ENCODE measurements at regions not wholly inside any gene's neighbourhood (a gene's known extent, or its start where the extent isn't known, plus 50 kb on each side); places are given as distances from the start of the nearest gene placed in this dataset.

DNA sequence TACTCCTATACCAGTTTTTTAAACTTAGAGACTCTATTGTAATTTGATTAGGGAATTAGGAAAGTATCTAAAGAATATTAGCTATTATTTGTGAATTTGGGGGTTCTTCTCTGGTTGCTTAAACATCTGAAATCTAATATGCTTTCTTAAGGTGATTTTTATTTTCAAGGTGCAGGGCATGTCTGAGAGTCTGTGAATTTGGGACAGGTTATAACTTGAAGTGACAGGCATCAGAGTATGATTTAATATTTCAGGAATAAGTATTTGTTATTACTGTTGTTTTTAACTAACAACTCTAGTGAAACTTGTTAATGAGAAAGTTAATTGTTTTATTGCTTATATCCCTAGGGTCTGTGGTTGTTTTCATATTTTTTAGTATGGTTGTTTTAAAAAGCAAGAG lies 321.6 kb upstream of the EPHA3 start:
- Mint-ChIP-seq H3K27me3 (ENCODE audit: low read depth) (no peaks in the 10 kb centered on the region), H3K4me3 (no peak overlapping the region), H3K36me3 (ENCODE audit: low read depth) (peaks cover 12% of the 10 kb centered on the region), H3K27ac (ENCODE audit: unreplicated experiment) (no peak overlapping the region), H3K9me3 (peaks cover 26% of the 10 kb centered on the region), H3K4me1 (no peaks in the 10 kb centered on the region)
- no peak for DNase-seq (ENCODE audit: low read depth, low spot score)
- TF ChIP-seq, protein P1, sequence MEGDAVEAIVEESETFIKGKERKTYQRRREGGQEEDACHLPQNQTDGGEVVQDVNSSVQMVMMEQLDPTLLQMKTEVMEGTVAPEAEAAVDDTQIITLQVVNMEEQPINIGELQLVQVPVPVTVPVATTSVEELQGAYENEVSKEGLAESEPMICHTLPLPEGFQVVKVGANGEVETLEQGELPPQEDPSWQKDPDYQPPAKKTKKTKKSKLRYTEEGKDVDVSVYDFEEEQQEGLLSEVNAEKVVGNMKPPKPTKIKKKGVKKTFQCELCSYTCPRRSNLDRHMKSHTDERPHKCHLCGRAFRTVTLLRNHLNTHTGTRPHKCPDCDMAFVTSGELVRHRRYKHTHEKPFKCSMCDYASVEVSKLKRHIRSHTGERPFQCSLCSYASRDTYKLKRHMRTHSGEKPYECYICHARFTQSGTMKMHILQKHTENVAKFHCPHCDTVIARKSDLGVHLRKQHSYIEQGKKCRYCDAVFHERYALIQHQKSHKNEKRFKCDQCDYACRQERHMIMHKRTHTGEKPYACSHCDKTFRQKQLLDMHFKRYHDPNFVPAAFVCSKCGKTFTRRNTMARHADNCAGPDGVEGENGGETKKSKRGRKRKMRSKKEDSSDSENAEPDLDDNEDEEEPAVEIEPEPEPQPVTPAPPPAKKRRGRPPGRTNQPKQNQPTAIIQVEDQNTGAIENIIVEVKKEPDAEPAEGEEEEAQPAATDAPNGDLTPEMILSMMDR (conservative IDR thresholded peaks at IDR 0.05): no peak

DNA sequence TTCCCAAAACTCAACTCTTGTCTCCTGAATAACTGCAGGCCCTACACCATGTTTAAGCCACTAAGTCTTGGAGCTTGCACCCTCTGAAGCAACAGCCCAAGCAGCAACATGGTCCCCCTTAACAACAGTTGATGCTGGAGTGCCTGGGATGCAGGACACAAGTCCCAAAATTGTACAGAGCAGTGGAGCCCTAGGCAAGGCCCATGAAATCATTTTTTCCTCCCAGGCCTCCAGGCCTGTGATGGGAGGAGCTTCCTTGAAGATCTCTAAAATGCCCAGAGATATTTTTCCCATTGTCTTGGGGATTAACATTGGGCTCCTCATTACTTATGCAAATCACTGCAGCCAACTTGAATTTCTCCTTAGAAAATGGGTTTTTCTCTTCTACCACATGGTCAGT lies 311.9 kb upstream of the EPHA3 start:
- H3K27ac Mint-ChIP-seq (ENCODE audit: unreplicated experiment): no peak overlapping the region
- no peaks in the 10 kb centered on the region for H3K27me3 Mint-ChIP-seq (ENCODE audit: low read depth)
- H3K4me3 Mint-ChIP-seq: no peak overlapping the region
- TF ChIP-seq, protein P1 (conservative IDR thresholded peaks at IDR 0.05): no peak
- H3K4me1 Mint-ChIP-seq: no peaks in the 10 kb centered on the region
- H3K9me3 Mint-ChIP-seq: peaks cover 33% of the 10 kb centered on the region
- DNase-seq (ENCODE audit: low read depth, low spot score): no peak
- peaks cover 19% of the 10 kb centered on the region for H3K36me3 Mint-ChIP-seq (ENCODE audit: low read depth)

DNA sequence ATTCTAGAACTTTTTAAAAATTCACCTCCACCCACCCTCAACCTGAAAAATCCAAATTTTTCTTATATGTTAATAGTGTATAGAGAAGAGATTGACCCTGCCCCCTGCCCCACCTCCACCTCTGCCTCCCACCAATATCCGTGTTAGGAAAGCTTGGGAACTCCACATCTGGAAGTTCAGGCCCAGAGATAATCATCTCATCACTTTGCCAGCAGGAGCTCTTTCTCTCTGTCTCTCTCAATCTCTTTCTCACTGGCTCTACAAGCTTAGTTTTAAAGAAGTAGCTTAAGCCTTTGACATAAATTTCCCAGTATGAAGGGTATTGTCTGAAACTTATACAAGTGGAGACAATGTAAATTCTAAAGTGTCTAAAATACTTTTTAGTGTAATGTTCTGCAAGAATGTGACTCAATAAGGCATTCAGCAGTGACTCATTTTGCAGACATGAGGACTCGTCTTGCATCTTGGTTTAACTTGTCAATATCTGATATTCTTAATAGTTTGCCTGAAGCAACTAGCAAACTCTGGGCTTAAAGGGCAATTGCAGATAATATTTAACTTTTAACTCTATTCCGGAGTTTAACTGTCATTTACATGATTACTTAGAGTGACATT lies 299.8 kb upstream of the EPHA3 start:
- Mint-ChIP-seq H3K4me1 (no peaks in the 10 kb centered on the region), H3K4me3 (no peak overlapping the region), H3K27me3 (ENCODE audit: low read depth) (no peaks in the 10 kb centered on the region), H3K9me3 (peaks cover 4% of the 10 kb centered on the region), H3K27ac (ENCODE audit: unreplicated experiment) (no peak overlapping the region), H3K36me3 (ENCODE audit: low read depth) (no peaks in the 10 kb centered on the region)
- DNase-seq (ENCODE audit: low read depth, low spot score): no peak
- TF ChIP-seq, protein P1 (conservative IDR thresholded peaks at IDR 0.05): no peak

DNA sequence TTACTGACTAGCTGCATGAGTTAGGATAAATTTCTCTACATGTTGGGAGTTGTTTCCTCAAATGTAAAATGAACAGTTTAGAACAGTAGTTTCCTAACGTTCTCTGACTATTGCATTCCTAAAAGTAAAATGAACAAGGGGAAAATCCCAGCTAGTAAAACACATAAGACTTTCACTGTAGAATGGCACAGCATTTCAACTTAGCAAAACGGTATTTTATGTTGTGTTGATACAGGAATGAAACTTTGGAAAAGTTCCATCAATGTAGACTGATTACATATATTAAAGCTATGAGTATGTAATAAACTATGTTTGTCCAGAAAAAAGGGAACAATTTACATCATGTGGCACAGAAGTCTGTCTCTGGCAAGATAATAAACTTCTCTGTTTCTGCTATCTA lies 297.4 kb upstream of the EPHA3 start:
- Mint-ChIP-seq H3K27ac (ENCODE audit: unreplicated experiment) (no peak overlapping the region), H3K4me1 (no peaks in the 10 kb centered on the region), H3K9me3 (no peaks in the 10 kb centered on the region), H3K36me3 (ENCODE audit: low read depth) (no peaks in the 10 kb centered on the region), H3K27me3 (ENCODE audit: low read depth) (no peaks in the 10 kb centered on the region), H3K4me3 (no peak overlapping the region)
- no peak for DNase-seq (ENCODE audit: low read depth, low spot score)
- TF ChIP-seq, protein P1 (conservative IDR thresholded peaks at IDR 0.05): no peak

DNA sequence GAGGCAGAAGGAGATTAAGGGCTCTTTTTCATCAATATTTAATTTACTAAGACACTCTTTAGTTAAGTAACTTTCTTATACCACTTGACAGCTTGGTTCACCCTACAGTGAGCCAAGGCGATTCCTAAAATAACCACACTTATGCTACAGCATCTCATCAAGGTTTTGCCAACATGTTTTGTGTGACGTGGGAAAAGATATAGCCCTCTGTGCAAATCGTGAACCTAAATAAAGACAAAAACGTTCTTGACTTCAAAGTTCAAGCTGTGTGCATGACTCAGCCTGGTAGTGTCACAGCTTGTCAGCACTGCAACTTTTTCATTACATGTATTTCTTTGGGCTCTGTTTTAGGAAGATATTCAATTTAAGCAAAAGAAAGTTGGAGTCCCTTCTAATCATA lies 297.0 kb upstream of the EPHA3 start:
- Mint-ChIP-seq H3K4me3 (no peak overlapping the region), H3K36me3 (ENCODE audit: low read depth) (no peaks in the 10 kb centered on the region), H3K4me1 (no peaks in the 10 kb centered on the region), H3K9me3 (no peaks in the 10 kb centered on the region), H3K27ac (ENCODE audit: unreplicated experiment) (no peak overlapping the region), H3K27me3 (ENCODE audit: low read depth) (no peaks in the 10 kb centered on the region)
- TF ChIP-seq, protein P1 (conservative IDR thresholded peaks at IDR 0.05): no peak
- DNase-seq (ENCODE audit: low read depth, low spot score): no peak

Data from neural crest cell (in vitro differentiated cells).